Endothelial cell of umbilical vein (primary cell): ENCODE measurements at regions not wholly inside any gene's neighbourhood (a gene's known extent, or its start where the extent isn't known, plus 50 kb on each side); places are given as distances from the start of the nearest gene placed in this dataset.

Source experiments
- BruUV-seq: library from RNA; stranded (reverse); fragments of 400-500 nt; replicated peaks from 2 replicates; lab custom pipeline; 2021; lab: Mats Ljungman, UMichigan
- CTCF ChIA-PET: fragments of 300-600, 350-600 bp; sonication (Branson Sonifier 250); formaldehyde crosslinking; loops from one replicate; lab custom pipeline; 2021; ENCODE audit warnings: antibody characterized with exemption, inconsistent platforms; lab: Charles Lee
- POLR2A ChIA-PET: fragments of 300-600, 350-600 bp; sonication (Branson Sonifier 250); formaldehyde crosslinking; loops from one replicate; lab custom pipeline; 2021; ENCODE audit warnings: antibody characterized with exemption, inconsistent platforms; lab: Charles Lee
- DNase-seq: peaks from one replicate; pipeline ENCODE4 v3.0.0-alpha.2; 2011; ENCODE audit warnings: low read depth, low spot score
- FAIRE-seq: peaks from 2 replicates; lab custom pipeline; 2011; peaks lifted over from hg19 to GRCh38; lab: Jason Lieb, UNC
- H2AFZ ChIP-seq: 2 replicates; pipeline ENCODE4 v1.6.0; 2012; ENCODE audit warnings: low read depth, low read length, control low read depth, inconsistent platforms
- H3K27ac ChIP-seq: 2 replicates; pipeline ENCODE4 v1.5.1; 2011; ENCODE audit warnings: low read depth, mild to moderate bottlenecking, control low read depth, low read length, moderate library complexity; ENCODE audit not compliant: insufficient read depth
- H3K27me3 ChIP-seq, 2 experiments: 2 replicates each; pipeline versions ENCODE4 v1.6.0 to v1.6.1; 2011; ENCODE audit warnings: low read length in 2 of 2, mixed read lengths in 1 of 2; ENCODE audit not compliant: control insufficient read depth in 2 of 2, insufficient read depth in 2 of 2
- H3K36me3 ChIP-seq, 2 experiments: 2 replicates in 1 of 2; 3 replicates in 1 of 2; pipeline ENCODE4 v1.5.1; 2011; ENCODE audit warnings: low read length in 2 of 2, mild to moderate bottlenecking in 1 of 2, moderate library complexity in 1 of 2; ENCODE audit not compliant: control insufficient read depth in 2 of 2, insufficient read depth in 2 of 2; ENCODE audit errors: extremely low read depth in 1 of 2
- H3K4me1 ChIP-seq: 3 replicates; pipeline ENCODE4 v1.5.1; 2011; ENCODE audit warnings: mild to moderate bottlenecking, low read length; ENCODE audit not compliant: control insufficient read depth, insufficient read depth; ENCODE audit errors: extremely low read depth
- H3K4me2 ChIP-seq: 2 replicates; pipeline ENCODE4 v1.6.1; 2011; ENCODE audit warnings: low read length, control low read depth, mixed read lengths; ENCODE audit not compliant: insufficient read depth
- H3K4me3 ChIP-seq, 3 experiments: fragments of 200-600 bp in 1 of 3; sonication (generic), shearing (Covaris generic) in 1 of 3; replicated peaks in 1 of 3; 2 replicates each; pipeline ENCODE4 v1.5.1; 2011 to 2016; ENCODE audit warnings: control low read depth in 3 of 3, low read length in 3 of 3, mild to moderate bottlenecking in 2 of 3, inconsistent platforms in 1 of 3, low read depth in 1 of 3, moderate library complexity in 1 of 3; ENCODE audit not compliant: insufficient read depth in 1 of 3
- H3K79me2 ChIP-seq: 2 replicates; pipeline ENCODE4 v1.6.0; 2012; ENCODE audit warnings: low read length, inconsistent platforms; ENCODE audit not compliant: control insufficient read depth, insufficient read depth
- H3K9ac ChIP-seq: replicated peaks from 2 replicates; pipeline ENCODE3; 2011; ENCODE audit warnings: low read length, control low read depth; ENCODE audit not compliant: insufficient read depth; ENCODE audit errors: extremely low read depth
- H3K9me1 ChIP-seq: replicated peaks from 3 replicates; pipeline ENCODE4 v1.6.0; 2011; ENCODE audit warnings: mild to moderate bottlenecking, low read length; ENCODE audit not compliant: control insufficient read depth, insufficient read depth; ENCODE audit errors: extremely low read depth
- H3K9me3 ChIP-seq: replicated peaks from 2 replicates; pipeline ENCODE4 v1.5.1; 2012; ENCODE audit warnings: low read length, inconsistent platforms; ENCODE audit not compliant: control insufficient read depth, insufficient read depth
- H4K20me1 ChIP-seq: replicated peaks from 2 replicates; pipeline ENCODE3; 2011; ENCODE audit warnings: mild to moderate bottlenecking, low read length; ENCODE audit not compliant: control insufficient read depth, insufficient read depth; ENCODE audit errors: extremely low read depth
- EZH2 ChIP-seq: IDR thresholded peaks from 2 replicates; pipeline ENCODE4 v1.6.1; 2012; ENCODE audit warnings: borderline replicate concordance, low read depth, mild to moderate bottlenecking, moderate library complexity, low read length, inconsistent platforms; ENCODE audit not compliant: severe bottlenecking
- FOS ChIP-seq: IDR thresholded peaks from 2 replicates; pipeline ENCODE4 v1.6.1; 2011; ENCODE audit warnings: mild to moderate bottlenecking, low read length, moderate library complexity, borderline replicate concordance; ENCODE audit not compliant: insufficient read depth
- GATA2 ChIP-seq: IDR thresholded peaks from 2 replicates; pipeline ENCODE4 v1.7.0; 2011; ENCODE audit warnings: low read depth, mild to moderate bottlenecking, moderate library complexity, mixed read lengths, low read length; ENCODE audit not compliant: insufficient read length, insufficient read depth
- JUN ChIP-seq: IDR thresholded peaks from 2 replicates; pipeline ENCODE4 v1.6.1; 2011; ENCODE audit warnings: borderline replicate concordance, low read depth; ENCODE audit not compliant: insufficient read length, insufficient read depth
- MYC ChIP-seq: IDR thresholded peaks from one replicate; pipeline ENCODE4 v1.6.1; 2011; ENCODE audit warnings: mild to moderate bottlenecking, low read depth, low read length
- POLR2A ChIP-seq: IDR thresholded peaks from 2 replicates; pipeline ENCODE4 v1.6.1; 2012; ENCODE audit warnings: low read depth, mild to moderate bottlenecking, control low read depth, low read length
- POLR2AphosphoS5 ChIP-seq: IDR thresholded peaks from 2 replicates; pipeline ENCODE4 v1.6.1; 2012; ENCODE audit warnings: low read depth, mild to moderate bottlenecking, control low read depth, low read length, moderate library complexity; ENCODE audit not compliant: insufficient read depth
- dilution Hi-C: fragments of 300-500 bp; cut with MboI; formaldehyde crosslinking; loops from one replicate; pipeline ENCODE4 v1.15.0; 2019; ENCODE audit warnings: low sequenced_read_pairs; ENCODE audit not compliant: extremely low pct_ligation_motif_present
- intact Hi-C: fragments of 100-400 bp; cut with micrococcal nuclease; formaldehyde crosslinking; loops from one replicate; pipeline ENCODE4 v1.10.0; 2022
- TF ChIP-seq, protein P1 (sequence below): IDR thresholded peaks from 2 replicates; pipeline ENCODE4 v1.6.1; 2011; ENCODE audit not compliant: insufficient read depth, insufficient read length
- TF ChIP-seq, protein P2 (sequence below), 2 donors: IDR thresholded peaks; 1 replicate in 1 of 2; 2 replicates in 1 of 2; pipeline ENCODE4 v1.5.1; 2011; ENCODE audit warnings: low read length in 2 of 2, mild to moderate bottlenecking in 2 of 2, moderate library complexity in 2 of 2, control low read depth in 1 of 2, inconsistent platforms in 1 of 2, low read depth in 1 of 2; ENCODE audit not compliant: insufficient read depth in 1 of 2; ENCODE audit errors: extremely low read depth in 1 of 2

DNA sequence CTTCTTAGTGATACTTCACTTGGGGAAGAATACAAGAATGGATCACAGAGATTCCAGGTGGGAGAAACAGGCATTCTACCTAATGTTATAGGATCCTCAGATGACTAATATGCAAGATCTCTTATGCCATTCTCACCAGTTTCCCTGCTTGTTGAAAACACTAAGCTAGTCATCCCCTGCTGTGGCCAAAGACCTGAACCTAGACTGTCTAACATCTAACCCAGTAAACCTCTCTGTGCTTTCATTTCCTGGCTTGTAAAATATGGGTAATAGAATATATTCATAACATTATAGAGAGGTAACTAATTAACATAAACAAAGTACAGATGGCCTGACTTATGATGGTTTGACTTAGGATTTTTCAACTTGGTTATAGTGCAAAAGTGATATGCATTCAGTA is 776.3 kb downstream of the TUSC7 start:
- H3K27ac ChIP-seq: no peak overlapping the region
- no peaks in the 10 kb centered on the region for H3K9me1 ChIP-seq
- no peak overlapping the region for H3K4me2 ChIP-seq
- no peak overlapping the region for H3K9ac ChIP-seq
- intact Hi-C loops: no loop called here
- no peaks in the 10 kb centered on the region for H3K27me3 ChIP-seq
- POLR2A ChIA-PET: no interaction called here
- no peaks in the 10 kb centered on the region for H3K4me1 ChIP-seq
- dilution Hi-C loops: no loop called here
- CTCF ChIA-PET: interaction anchor here (0.9 kb wide), 1 partner anchor 49 kb away, joined by 3 read pairs; no protein-coding TSS in a partner anchor
- TF ChIP-seq POLR2A (no peak), GATA2 (no peak), JUN (no peak), FOS (no peak), POLR2AphosphoS5 (no peak), MYC (no peak), EZH2 (no peak)
- TF ChIP-seq, protein P1, sequence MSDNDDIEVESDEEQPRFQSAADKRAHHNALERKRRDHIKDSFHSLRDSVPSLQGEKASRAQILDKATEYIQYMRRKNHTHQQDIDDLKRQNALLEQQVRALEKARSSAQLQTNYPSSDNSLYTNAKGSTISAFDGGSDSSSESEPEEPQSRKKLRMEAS: no peak
- TF ChIP-seq, protein P2, sequence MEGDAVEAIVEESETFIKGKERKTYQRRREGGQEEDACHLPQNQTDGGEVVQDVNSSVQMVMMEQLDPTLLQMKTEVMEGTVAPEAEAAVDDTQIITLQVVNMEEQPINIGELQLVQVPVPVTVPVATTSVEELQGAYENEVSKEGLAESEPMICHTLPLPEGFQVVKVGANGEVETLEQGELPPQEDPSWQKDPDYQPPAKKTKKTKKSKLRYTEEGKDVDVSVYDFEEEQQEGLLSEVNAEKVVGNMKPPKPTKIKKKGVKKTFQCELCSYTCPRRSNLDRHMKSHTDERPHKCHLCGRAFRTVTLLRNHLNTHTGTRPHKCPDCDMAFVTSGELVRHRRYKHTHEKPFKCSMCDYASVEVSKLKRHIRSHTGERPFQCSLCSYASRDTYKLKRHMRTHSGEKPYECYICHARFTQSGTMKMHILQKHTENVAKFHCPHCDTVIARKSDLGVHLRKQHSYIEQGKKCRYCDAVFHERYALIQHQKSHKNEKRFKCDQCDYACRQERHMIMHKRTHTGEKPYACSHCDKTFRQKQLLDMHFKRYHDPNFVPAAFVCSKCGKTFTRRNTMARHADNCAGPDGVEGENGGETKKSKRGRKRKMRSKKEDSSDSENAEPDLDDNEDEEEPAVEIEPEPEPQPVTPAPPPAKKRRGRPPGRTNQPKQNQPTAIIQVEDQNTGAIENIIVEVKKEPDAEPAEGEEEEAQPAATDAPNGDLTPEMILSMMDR (IDR thresholded peaks at IDR 0.05; ENCODE audit: extremely low read depth in 1 of 2, insufficient read depth in 1 of 2, low read depth in 1 of 2, low read length in 2 of 2): no peak
- H2AFZ ChIP-seq: no peak overlapping the region
- BruUV-seq: no TSS peak
- no peaks in the 10 kb centered on the region for H4K20me1 ChIP-seq
- H3K36me3 ChIP-seq: no peaks in the 10 kb centered on the region
- no peaks in the 10 kb centered on the region for H3K79me2 ChIP-seq
- no peaks in the 10 kb centered on the region for H3K9me3 ChIP-seq
- FAIRE-seq (no peak), DNase-seq (no peak)
- H3K4me3 ChIP-seq: no peak overlapping the region
